Neural progenitor cell (in vitro differentiated cells): ENCODE measurements at regions not wholly inside any gene's neighbourhood (a gene's known extent, or its start where the extent isn't known, plus 50 kb on each side); places are given as distances from the start of the nearest gene placed in this dataset.

ENCODE experiments used
- CTCF ChIP-seq: fragments of 200-600 bp; sonication (generic); IDR thresholded peaks from 2 replicates; pipeline ENCODE4 v1.5.1; 2017; ENCODE audit warnings: antibody characterized with exemption, mild to moderate bottlenecking
- EZH2 ChIP-seq: fragments of 200-600 bp; sonication (generic); IDR thresholded peaks from 2 replicates; pipeline ENCODE4 v1.6.1; 2017; ENCODE audit warnings: antibody characterized with exemption, mild to moderate bottlenecking, moderate library complexity

- no peak for TF ChIP-seq CTCF
- no peak for TF ChIP-seq EZH2
These were observed 691.9 kb upstream of the SOX9 start for GRCh38 chr17:71428897-71429296.
